GM12878 (cell line): ENCODE measurements at regions not wholly inside any gene's neighbourhood (a gene's known extent, or its start where the extent isn't known, plus 50 kb on each side); places are given as distances from the start of the nearest gene placed in this dataset.

ENCODE experiments used
- CTCF ChIP-seq, 3 experiments: IDR thresholded peaks in 2 of 3; conservative IDR thresholded peaks in 1 of 3; 2 replicates each; pipeline ENCODE4 v1.5.1; 2011; ENCODE audit warnings: low read depth in 3 of 3, low read length in 3 of 3, mild to moderate bottlenecking in 3 of 3, control low read depth in 2 of 3, moderate library complexity in 2 of 3, inconsistent platforms in 1 of 3, mixed read lengths in 1 of 3; ENCODE audit not compliant: control insufficient read depth in 2 of 3, insufficient read depth in 1 of 3; ENCODE audit errors: extremely low read depth in 1 of 3
- SRF ChIP-seq, 2 experiments: IDR thresholded peaks; 2 replicates each; pipeline ENCODE4 v1.6.1; 2011; ENCODE audit warnings: low read depth in 2 of 2, low read length in 2 of 2, mild to moderate bottlenecking in 1 of 2, moderate library complexity in 1 of 2
- TCF12 ChIP-seq: IDR thresholded peaks from 2 replicates; pipeline ENCODE4 v1.6.1; 2011; ENCODE audit warnings: low read depth, mild to moderate bottlenecking, low read length

GRCh38 chr18:60894254-60894945 is 438.8 kb upstream of the CDH20 start:
- no peak for TF ChIP-seq SRF (IDR thresholded peaks at IDR 0.05; ENCODE audit: low read depth in 2 of 2, low read length in 2 of 2)
- no peak for TF ChIP-seq CTCF (IDR thresholded peaks at IDR 0.05 in 2 of 3, conservative IDR thresholded peaks at IDR 0.05 in 1 of 3; ENCODE audit: control insufficient read depth in 2 of 3, extremely low read depth in 1 of 3, insufficient read depth in 1 of 3, low read depth in 3 of 3, low read length in 3 of 3)
- no peak for TF ChIP-seq TCF12
